Uterus (tissue), 3 donors: ENCODE measurements at regions not wholly inside any gene's neighbourhood (a gene's known extent, or its start where the extent isn't known, plus 50 kb on each side); places are given as distances from the start of the nearest gene placed in this dataset.
"Not testable (repeated sequence)": the region's sequence is repeated elsewhere in the genome, so short reads cannot be mapped to it uniquely, and the experiment has no call there.

Experiments used
- DNase-seq, 2 donors: peaks; one replicate each; pipeline ENCODE4 v3.0.0-alpha.2; 2019 to 2020
- H3K27ac ChIP-seq, 2 donors: fragments of 200-600 bp; sonication (generic); 1 replicate in 1 of 2; 2 replicates in 1 of 2; pipeline ENCODE4 v1.5.1; 2016 to 2018
- H3K27me3 ChIP-seq, 2 donors: fragments of 200-600 bp; sonication (generic); one replicate each; pipeline ENCODE4 v1.5.1; 2018 to 2019; ENCODE audit warnings: control low read depth in 1 of 2
- H3K36me3 ChIP-seq, 2 donors: fragments of 200-600 bp; sonication (generic); one replicate each; pipeline ENCODE4 v1.5.1; 2019; ENCODE audit warnings: control low read depth in 1 of 2
- H3K4me1 ChIP-seq, 2 donors: fragments of 200-600 bp; sonication (generic); one replicate each; pipeline ENCODE4 v1.5.1; 2018 to 2019; ENCODE audit warnings: control low read depth in 1 of 2
- H3K4me3 ChIP-seq, 2 donors: fragments of 200-600 bp; sonication (generic); 1 replicate in 1 of 2; 2 replicates in 1 of 2; pipeline ENCODE4 v1.5.1; 2018 to 2019; ENCODE audit warnings: mild to moderate bottlenecking in 1 of 2
- H3K9me3 ChIP-seq, 2 donors: fragments of 200-600 bp; sonication (generic); one replicate each; pipeline ENCODE4 v1.5.1; 2019; ENCODE audit warnings: control low read depth in 1 of 2
- POLR2A ChIP-seq, 2 donors: fragments of 450-650 bp; IDR thresholded peaks; one replicate each; pipeline ENCODE4 v1.6.1; 2016; ENCODE audit warnings: antibody characterized with exemption in 2 of 2, mild to moderate bottlenecking in 1 of 2, moderate library complexity in 1 of 2
- intact Hi-C: fragments of 100-400 bp; cut with DNase I; formaldehyde crosslinking; loops from one replicate; pipeline ENCODE4 v1.15.1; 2023; ENCODE audit warnings: low total_unique reads
- TF ChIP-seq, protein P1 (sequence below), 4 experiments: fragments of 200-600 bp in 2 of 4; fragments of 450-650 bp in 2 of 4; sonication (generic) in 2 of 4; IDR thresholded peaks; one replicate each; pipeline ENCODE4 v1.5.1; 2016 to 2019; ENCODE audit warnings: antibody characterized with exemption in 4 of 4, mild to moderate bottlenecking in 2 of 4, moderate library complexity in 1 of 4
- donor health status: DM: yes; HTN: yes; CAD: no.

GRCh38 chr9:10867194-10867593, 254.4 kb upstream of the PTPRD start:
- DNase-seq: no peak
- intact Hi-C loops: no loop called here
- TF ChIP-seq POLR2A (IDR thresholded peaks at IDR 0.05): no peak
- TF ChIP-seq, protein P1, sequence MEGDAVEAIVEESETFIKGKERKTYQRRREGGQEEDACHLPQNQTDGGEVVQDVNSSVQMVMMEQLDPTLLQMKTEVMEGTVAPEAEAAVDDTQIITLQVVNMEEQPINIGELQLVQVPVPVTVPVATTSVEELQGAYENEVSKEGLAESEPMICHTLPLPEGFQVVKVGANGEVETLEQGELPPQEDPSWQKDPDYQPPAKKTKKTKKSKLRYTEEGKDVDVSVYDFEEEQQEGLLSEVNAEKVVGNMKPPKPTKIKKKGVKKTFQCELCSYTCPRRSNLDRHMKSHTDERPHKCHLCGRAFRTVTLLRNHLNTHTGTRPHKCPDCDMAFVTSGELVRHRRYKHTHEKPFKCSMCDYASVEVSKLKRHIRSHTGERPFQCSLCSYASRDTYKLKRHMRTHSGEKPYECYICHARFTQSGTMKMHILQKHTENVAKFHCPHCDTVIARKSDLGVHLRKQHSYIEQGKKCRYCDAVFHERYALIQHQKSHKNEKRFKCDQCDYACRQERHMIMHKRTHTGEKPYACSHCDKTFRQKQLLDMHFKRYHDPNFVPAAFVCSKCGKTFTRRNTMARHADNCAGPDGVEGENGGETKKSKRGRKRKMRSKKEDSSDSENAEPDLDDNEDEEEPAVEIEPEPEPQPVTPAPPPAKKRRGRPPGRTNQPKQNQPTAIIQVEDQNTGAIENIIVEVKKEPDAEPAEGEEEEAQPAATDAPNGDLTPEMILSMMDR (IDR thresholded peaks at IDR 0.05): no peak

DNA sequence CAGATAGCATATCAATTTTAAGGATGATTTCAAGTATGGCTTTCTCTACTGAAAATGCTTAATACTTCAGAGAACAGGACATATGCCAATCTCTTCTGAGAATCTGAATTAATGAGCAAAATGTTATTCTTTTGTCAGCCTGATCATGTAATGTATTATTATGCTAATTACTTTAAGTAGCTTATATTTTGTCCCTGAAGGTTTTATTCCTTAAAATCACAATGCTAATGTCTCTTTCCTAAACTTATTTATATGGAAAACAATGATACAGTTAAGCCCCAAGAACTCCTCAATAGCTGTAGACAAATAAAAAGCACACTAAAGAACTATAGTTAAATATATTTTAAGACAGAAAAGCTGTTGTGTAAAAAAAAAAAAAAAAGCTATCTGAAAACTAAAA, 256.9 kb upstream of the PTPRD start:
- intact Hi-C loops: no loop called here
- no peak for TF ChIP-seq POLR2A (IDR thresholded peaks at IDR 0.05)
- TF ChIP-seq, protein P1 (IDR thresholded peaks at IDR 0.05): no peak

More at GRCh38 chr9:10867194-10867593, 254.4 kb upstream of the PTPRD start:
- Histone ChIP-seq H3K27ac (no peak overlapping the region), H3K4me1 (no peaks in the 10 kb centered on the region), H3K9me3 (no peaks in the 10 kb centered on the region), H3K4me3 (no peak overlapping the region), H3K36me3 (no peaks in the 10 kb centered on the region), H3K27me3 (no peaks in the 10 kb centered on the region)

DNA sequence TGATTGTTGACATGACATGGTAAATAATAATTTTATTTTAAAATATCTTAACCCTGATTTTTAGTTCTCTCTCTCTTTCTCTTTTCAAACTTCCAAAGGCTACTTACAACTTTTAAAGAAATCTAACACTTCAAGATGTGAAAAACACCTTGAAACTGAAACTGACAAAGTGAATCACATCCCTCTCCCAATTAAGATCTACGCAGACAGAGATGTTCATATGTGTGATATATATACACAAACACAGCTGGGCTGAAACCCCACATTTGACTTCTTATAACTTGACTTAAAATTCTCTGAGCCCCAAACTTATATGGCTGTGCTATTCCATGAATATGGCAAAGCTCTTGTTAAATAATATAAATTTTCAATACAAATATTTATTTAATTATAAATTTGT, 261.2 kb upstream of the PTPRD start:
- Histone ChIP-seq H3K27ac (no peak overlapping the region), H3K4me1 (no peaks in the 10 kb centered on the region), H3K27me3 (no peaks in the 10 kb centered on the region), H3K36me3 (no peaks in the 10 kb centered on the region), H3K4me3 (no peak overlapping the region), H3K9me3 (no peaks in the 10 kb centered on the region)
- intact Hi-C loops: no loop called here
- no peak for TF ChIP-seq POLR2A (IDR thresholded peaks at IDR 0.05)
- TF ChIP-seq, protein P1 (IDR thresholded peaks at IDR 0.05): no peak
- no peak for DNase-seq

More for the DNA sequence above, 256.9 kb upstream of the PTPRD start:
- Histone ChIP-seq H3K4me1 (no peaks in the 10 kb centered on the region), H3K4me3 (no peak overlapping the region), H3K27ac (no peak overlapping the region), H3K36me3 (no peaks in the 10 kb centered on the region), H3K9me3 (no peaks in the 10 kb centered on the region), H3K27me3 (no peaks in the 10 kb centered on the region)
- no peak for DNase-seq

DNA sequence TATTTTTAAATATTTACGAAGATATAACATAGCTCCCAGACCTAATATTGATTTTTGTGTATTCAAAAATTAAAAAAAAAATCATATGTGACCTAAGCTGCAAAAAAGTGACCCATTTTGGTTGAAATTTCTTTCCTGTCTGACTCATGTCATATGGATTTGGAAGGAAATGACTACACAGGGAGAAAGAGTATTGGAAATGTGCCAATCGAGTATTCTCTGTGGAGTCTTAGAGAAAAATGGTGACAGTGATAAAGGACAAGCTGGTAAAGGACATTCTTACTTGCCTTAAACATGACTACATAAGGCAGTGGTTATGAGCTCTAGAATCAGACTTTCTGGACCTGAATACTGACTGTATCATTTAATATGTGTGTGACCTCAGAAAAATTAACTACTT, 262.9 kb upstream of the PTPRD start:
- Histone ChIP-seq H3K4me1 (no peaks in the 10 kb centered on the region), H3K36me3 (no peaks in the 10 kb centered on the region), H3K4me3 (no peak overlapping the region), H3K9me3 (no peaks in the 10 kb centered on the region), H3K27ac (no peak overlapping the region), H3K27me3 (no peaks in the 10 kb centered on the region)
- DNase-seq: no peak
- TF ChIP-seq, protein P1 (IDR thresholded peaks at IDR 0.05): no peak
- TF ChIP-seq POLR2A (IDR thresholded peaks at IDR 0.05): no peak
- intact Hi-C loops: no loop called here

- no peaks in the 10 kb centered on the region for H3K9me3 ChIP-seq
- TF ChIP-seq, protein P1 (IDR thresholded peaks at IDR 0.05): no peak
- TF ChIP-seq POLR2A (IDR thresholded peaks at IDR 0.05): no peak
- H3K36me3 ChIP-seq: no peaks in the 10 kb centered on the region
- DNase-seq: no peak
- H3K27ac ChIP-seq: no peak overlapping the region
- no peaks in the 10 kb centered on the region for H3K4me1 ChIP-seq
- no peak overlapping the region for H3K4me3 ChIP-seq
- H3K27me3 ChIP-seq: no peaks in the 10 kb centered on the region
- intact Hi-C loops: no loop called here
These were observed 263.5 kb upstream of the PTPRD start for GRCh38 chr9:10876333-10876732.

- H3K27me3 ChIP-seq, H3K27ac ChIP-seq, H3K4me3 ChIP-seq, H3K9me3 ChIP-seq, H3K36me3 ChIP-seq, DNase-seq, intact Hi-C loops, H3K4me1 ChIP-seq: not testable (repeated sequence)
These were observed 277.5 kb upstream of the PTPRD start for GRCh38 chr9:10890266-10890665.
